ENCODE measurements at regions not wholly inside any gene's neighbourhood (a gene's known extent, or its start where the extent isn't known, plus 50 kb on each side); places are given as distances from the start of the nearest gene placed in this dataset.

DNA sequence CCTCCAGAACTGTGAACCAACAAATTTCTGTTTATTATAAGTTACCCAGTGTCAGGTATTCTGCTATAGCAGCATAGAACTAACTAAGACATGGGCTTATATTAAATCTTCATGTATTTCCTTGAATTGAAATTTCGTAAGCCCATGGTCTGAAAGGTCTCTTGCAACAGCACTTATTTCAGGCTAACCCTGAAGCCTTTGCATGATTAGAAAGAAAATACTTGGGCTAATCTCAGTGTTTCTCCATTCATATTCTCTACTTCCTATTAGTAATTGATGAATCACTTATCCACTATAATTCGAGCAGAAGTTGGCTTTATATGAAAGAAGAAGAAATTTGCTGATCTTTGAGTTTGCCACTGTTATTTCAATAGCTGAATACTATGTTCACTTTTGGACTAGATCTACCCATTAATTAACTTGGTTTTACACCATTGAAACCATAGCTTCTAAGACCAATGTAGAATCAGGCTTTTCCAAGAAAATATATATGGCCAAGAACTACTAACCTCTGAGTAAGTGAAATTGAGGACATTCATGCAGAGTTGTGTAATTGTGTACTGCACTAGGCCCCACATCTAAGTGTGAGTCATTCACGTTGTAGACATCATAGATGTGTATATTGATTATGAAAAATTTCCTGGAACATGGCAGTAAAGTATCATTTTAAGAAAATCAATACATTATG, 731.6 kb downstream of the SOCS6 start:
- no peaks in the 10 kb centered on the region for H3K36me3 Mint-ChIP-seq (ENCODE audit: low read depth)
- no peak for TF ChIP-seq CTCF (IDR thresholded peaks at IDR 0.05; ENCODE audit: unreplicated experiment in 3 of 3)
- H3K4me1 Mint-ChIP-seq, result no peaks in the 10 kb centered on the region
- no peaks in the 10 kb centered on the region for H3K27me3 Mint-ChIP-seq (ENCODE audit: low read depth)
- no peak overlapping the region for H3K27ac Mint-ChIP-seq
- H3K4me3 Mint-ChIP-seq, result no peak overlapping the region
- H3K9me3 Mint-ChIP-seq, result peaks cover 2% of the 10 kb centered on the region

- H3K27ac Mint-ChIP-seq, result no peak overlapping the region
- no peaks in the 10 kb centered on the region for H3K4me1 Mint-ChIP-seq
- no peaks in the 10 kb centered on the region for H3K36me3 Mint-ChIP-seq (ENCODE audit: low read depth)
- no peak overlapping the region for H3K4me3 Mint-ChIP-seq
- TF ChIP-seq CTCF (IDR thresholded peaks at IDR 0.05; ENCODE audit: unreplicated experiment in 3 of 3), result no peak
- peaks cover 2% of the 10 kb centered on the region for H3K9me3 Mint-ChIP-seq
- no peaks in the 10 kb centered on the region for H3K27me3 Mint-ChIP-seq (ENCODE audit: low read depth)
Observed at GRCh38 chr18:71018816-71019215, 730.0 kb downstream of the SOCS6 start.

DNA sequence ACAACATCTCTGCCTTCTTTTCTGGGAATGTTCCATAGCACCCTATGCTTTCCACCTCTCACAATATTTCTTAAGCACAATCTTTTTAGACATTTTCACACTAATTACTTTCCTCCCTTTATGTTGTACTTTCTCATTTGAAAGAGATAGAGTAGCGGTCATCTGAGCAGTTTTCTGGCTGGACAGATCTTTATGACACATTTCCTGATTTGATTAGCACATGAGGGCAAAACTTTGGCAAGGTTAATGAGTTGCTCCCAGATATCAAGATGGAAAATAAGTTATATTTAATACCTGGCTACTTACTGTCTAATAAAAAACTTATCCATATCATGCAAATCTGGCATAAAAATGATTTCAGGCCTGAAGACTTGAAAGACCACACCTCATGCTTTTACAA, 723.9 kb downstream of the SOCS6 start:
- Mint-ChIP-seq H3K36me3 (ENCODE audit: low read depth) (no peaks in the 10 kb centered on the region), H3K27ac (no peak overlapping the region), H3K4me1 (no peaks in the 10 kb centered on the region), H3K27me3 (ENCODE audit: low read depth) (peaks cover 5% of the 10 kb centered on the region), H3K4me3 (no peak overlapping the region), H3K9me3 (no peaks in the 10 kb centered on the region)
- no peak for TF ChIP-seq CTCF (IDR thresholded peaks at IDR 0.05; ENCODE audit: unreplicated experiment in 3 of 3)

- no peaks in the 10 kb centered on the region for H3K4me1 Mint-ChIP-seq
- no peaks in the 10 kb centered on the region for H3K9me3 Mint-ChIP-seq
- no peak for TF ChIP-seq CTCF (IDR thresholded peaks at IDR 0.05; ENCODE audit: unreplicated experiment in 3 of 3)
- no peak overlapping the region for H3K4me3 Mint-ChIP-seq
- H3K27ac Mint-ChIP-seq, result no peak overlapping the region
- H3K36me3 Mint-ChIP-seq (ENCODE audit: low read depth), result no peaks in the 10 kb centered on the region
- peaks cover 5% of the 10 kb centered on the region for H3K27me3 Mint-ChIP-seq (ENCODE audit: low read depth)
Observed at GRCh38 chr18:71011389-71011788, 722.5 kb downstream of the SOCS6 start.

DNA sequence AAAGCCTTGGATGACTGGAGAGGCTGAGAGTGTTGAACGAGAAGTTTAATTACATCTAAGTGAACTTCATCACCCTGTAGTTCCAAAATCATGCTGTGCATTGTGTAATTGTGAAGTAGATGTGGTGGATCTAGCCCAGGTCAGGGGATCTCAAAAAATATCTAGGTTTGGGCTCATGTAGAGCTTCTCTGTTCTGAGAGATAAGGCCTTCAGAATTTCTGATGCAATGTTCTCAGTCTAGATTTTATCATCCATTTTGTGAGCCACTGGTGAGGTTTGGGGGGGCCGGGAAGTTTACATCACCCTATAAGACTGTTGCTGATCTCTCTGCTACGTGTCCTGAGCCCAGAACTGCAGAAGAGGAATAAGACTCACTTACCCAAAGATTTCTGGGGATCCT, 719.4 kb downstream of the SOCS6 start:
- Mint-ChIP-seq H3K36me3 (ENCODE audit: low read depth) (no peaks in the 10 kb centered on the region), H3K27me3 (ENCODE audit: low read depth) (peaks cover 5% of the 10 kb centered on the region), H3K4me3 (no peak overlapping the region), H3K9me3 (no peaks in the 10 kb centered on the region), H3K4me1 (no peaks in the 10 kb centered on the region), H3K27ac (no peak overlapping the region)
- no peak for TF ChIP-seq CTCF (IDR thresholded peaks at IDR 0.05; ENCODE audit: unreplicated experiment in 3 of 3)

DNA sequence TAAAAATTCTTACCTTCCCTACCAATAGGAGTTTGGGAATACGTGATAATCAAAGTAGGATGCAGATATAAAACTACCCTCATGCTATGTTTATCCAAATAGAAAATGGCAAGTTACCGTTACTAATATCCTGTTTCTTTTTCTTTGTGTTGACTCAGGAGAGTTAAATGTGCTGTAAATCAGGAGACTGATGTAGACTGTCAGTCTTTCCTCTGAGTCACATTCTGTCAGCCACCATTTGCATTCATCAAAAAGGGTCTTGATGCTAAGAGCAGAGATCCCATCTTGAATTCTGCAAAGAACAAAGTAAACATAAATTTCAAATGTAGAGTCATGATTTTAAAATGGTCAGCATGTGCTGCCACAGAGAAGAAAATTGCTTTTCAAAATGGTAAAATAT, 712.8 kb downstream of the SOCS6 start:
- Mint-ChIP-seq H3K27me3 (ENCODE audit: low read depth) (no peaks in the 10 kb centered on the region), H3K9me3 (no peaks in the 10 kb centered on the region), H3K4me3 (no peak overlapping the region), H3K36me3 (ENCODE audit: low read depth) (no peaks in the 10 kb centered on the region), H3K4me1 (no peaks in the 10 kb centered on the region), H3K27ac (no peak overlapping the region)
- TF ChIP-seq CTCF (IDR thresholded peaks at IDR 0.05; ENCODE audit: unreplicated experiment in 3 of 3), result no peak
